ENCODE measurements at regions not wholly inside any gene's neighbourhood (a gene's known extent, or its start where the extent isn't known, plus 50 kb on each side); places are given as distances from the start of the nearest gene placed in this dataset.
"Not testable (repeated sequence)": the region's sequence is repeated elsewhere in the genome, so short reads cannot be mapped to it uniquely, and the experiment has no call there.

DNA sequence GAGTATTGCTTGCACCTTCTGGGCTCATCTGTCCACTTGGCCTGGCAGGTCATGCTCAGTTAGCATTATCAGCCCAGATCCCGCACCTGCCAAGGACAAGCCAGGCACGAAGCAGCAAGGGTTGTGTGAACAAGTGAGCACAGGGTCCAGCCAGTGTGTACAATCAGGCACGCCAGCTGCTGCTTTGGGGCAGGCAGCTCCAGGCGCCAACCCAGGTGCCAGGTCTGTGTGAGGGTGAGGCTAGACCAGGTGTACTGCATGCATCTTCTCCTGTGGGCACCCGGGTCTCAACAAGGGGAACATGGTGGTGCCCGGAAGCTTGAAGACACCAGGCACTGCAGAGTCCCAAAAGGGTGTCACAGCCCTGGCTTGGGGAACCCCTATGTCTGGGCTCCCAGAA is 1446.8 kb downstream of the PCDH9 start:
- Histone ChIP-seq H3K4me3 (no peak overlapping the region), H3K27ac (no peak overlapping the region), H3K27me3 (no peaks in the 10 kb centered on the region), H3K36me3 (replicated peaks in 1 of 2) (no peaks in the 10 kb centered on the region), H3K4me1 (replicated peaks in 1 of 2) (no peaks in the 10 kb centered on the region), H3K9me3 (replicated peaks in 1 of 3) (no peaks in the 10 kb centered on the region)
- no peak for DNase-seq
- WGBS, 4 donors = 82 to 93% (median 85%) methylated on average over 4 to 6 of the region's 6 CpGs
- TF ChIP-seq CTCF (IDR thresholded peaks at IDR 0.05) (no peak), POLR2A (IDR thresholded peaks at IDR 0.05) (no peak)
- intact Hi-C loops (cut with DNase I) = no loop called here

GRCh38 chr13:65771704-65772313 is 1458.3 kb downstream of the PCDH9 start:
- DNase-seq; H3K27ac ChIP-seq; H3K27me3 ChIP-seq; H3K9me3 ChIP-seq (replicated peaks in 1 of 3); H3K4me1 ChIP-seq (replicated peaks in 1 of 2); intact Hi-C loops (cut with DNase I); H3K4me3 ChIP-seq; H3K36me3 ChIP-seq (replicated peaks in 1 of 2): not testable (repeated sequence)
- 74 to 87% (median 80%) methylated on average over 5 to 6 of the region's 6 CpGs for WGBS, 4 donors

GRCh38 chr13:65768545-65768944 is 1461.6 kb downstream of the PCDH9 start:
- Histone ChIP-seq H3K4me1 (replicated peaks in 1 of 2) (no peaks in the 10 kb centered on the region), H3K27me3 (no peaks in the 10 kb centered on the region), H3K4me3 (no peak overlapping the region), H3K36me3 (replicated peaks in 1 of 2) (no peaks in the 10 kb centered on the region), H3K27ac (no peak overlapping the region), H3K9me3 (replicated peaks in 1 of 3) (peaks cover 0 to 7% (median 0%) of the 10 kb centered on the region in 3 donors)
- TF ChIP-seq CTCF (IDR thresholded peaks at IDR 0.05) (no peak), POLR2A (IDR thresholded peaks at IDR 0.05) (no peak)
- no peak for DNase-seq
- 76 to 86% (median 79%) methylated on average over 6 of the region's 6 CpGs for WGBS, 4 donors
- intact Hi-C loops (cut with DNase I) = no loop called here

DNA sequence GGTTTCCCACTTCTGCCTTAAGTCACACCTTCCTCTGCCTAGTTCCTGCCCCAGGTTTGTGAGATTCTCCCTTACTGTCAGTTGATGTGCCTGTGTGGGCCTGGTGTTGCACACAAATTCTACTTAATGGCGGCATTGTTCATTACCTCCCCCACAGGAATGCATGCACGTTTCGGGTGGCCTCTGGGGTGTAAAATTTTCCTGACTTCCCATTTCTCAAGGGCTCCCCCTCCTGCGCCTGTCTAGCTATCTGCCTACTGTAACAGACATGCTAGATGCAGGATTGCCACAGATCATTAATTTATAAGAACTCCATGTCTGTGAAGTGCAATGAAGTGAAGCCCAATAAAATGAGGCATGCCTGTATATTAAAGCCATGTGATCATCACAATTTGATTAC is 1466.3 kb downstream of the PCDH9 start:
- Histone ChIP-seq H3K9me3 (replicated peaks in 1 of 3) (no peaks in the 10 kb centered on the region), H3K36me3 (replicated peaks in 1 of 2) (no peaks in the 10 kb centered on the region), H3K27ac (no peak overlapping the region), H3K4me1 (replicated peaks in 1 of 2) (no peaks in the 10 kb centered on the region), H3K4me3 (no peak overlapping the region), H3K27me3 (no peaks in the 10 kb centered on the region)
- WGBS, 4 donors = 72 to 76% (median 74%) methylated on average over 4 of the region's 4 CpGs
- TF ChIP-seq POLR2A (IDR thresholded peaks at IDR 0.05) (no peak), CTCF (IDR thresholded peaks at IDR 0.05) (no peak)
- DNase-seq = no peak
- intact Hi-C loops (cut with DNase I) = no loop called here

DNA sequence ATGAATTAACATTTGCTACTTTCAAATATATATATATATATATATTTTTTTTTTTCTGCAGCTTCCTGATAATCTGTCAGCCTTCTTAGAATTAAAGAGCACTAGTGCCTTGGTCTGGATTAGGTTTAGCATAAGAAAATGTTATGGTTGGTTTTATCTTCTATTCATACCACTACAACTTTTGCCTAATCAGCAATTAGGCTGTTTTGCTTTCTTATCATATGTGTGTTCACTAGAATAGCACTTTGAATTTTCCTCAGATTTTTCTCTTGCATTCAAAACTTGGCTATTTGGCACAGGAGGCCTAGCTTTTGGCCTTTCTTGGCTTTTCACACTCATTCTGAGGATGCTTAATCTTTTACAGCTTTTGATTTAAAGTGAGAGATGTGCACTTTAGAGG is 1468.1 kb downstream of the PCDH9 start:
- TF ChIP-seq POLR2A (IDR thresholded peaks at IDR 0.05) (no peak), CTCF (IDR thresholded peaks at IDR 0.05) (no peak)
- Histone ChIP-seq H3K4me3 (no peak overlapping the region), H3K27me3 (no peaks in the 10 kb centered on the region), H3K4me1 (replicated peaks in 1 of 2) (no peaks in the 10 kb centered on the region), H3K36me3 (replicated peaks in 1 of 2) (no peaks in the 10 kb centered on the region), H3K27ac (no peak overlapping the region), H3K9me3 (replicated peaks in 1 of 3) (no peaks in the 10 kb centered on the region)
- no peak for DNase-seq
- intact Hi-C loops (cut with DNase I) = no loop called here
